Choroid plexus epithelial cell (primary cell): ENCODE measurements at regions not wholly inside any gene's neighbourhood (a gene's known extent, or its start where the extent isn't known, plus 50 kb on each side); places are given as distances from the start of the nearest gene placed in this dataset.

ENCODE experiments used
- DNase-seq: peaks from one replicate; pipeline ENCODE4 v3.0.0-alpha.2; 2010; ENCODE audit warnings: low read depth
- H3K4me3 ChIP-seq: 2 replicates; pipeline ENCODE4 v1.5.1; 2011; ENCODE audit warnings: low read depth, mild to moderate bottlenecking, control low read depth, low read length, moderate library complexity
- CTCF ChIP-seq: conservative IDR thresholded peaks from 2 replicates; pipeline ENCODE4 v1.5.1; 2011; ENCODE audit warnings: low read depth, mild to moderate bottlenecking, control low read depth, inconsistent platforms, low read length, moderate library complexity

GRCh38 chr15:62624547-62625378 lies 417.8 kb upstream of the TPM1 start:
- DNase-seq, result peak; percentile 56
- H3K4me3 ChIP-seq, result no peak overlapping the region
- no peak for TF ChIP-seq CTCF

- H3K4me3 ChIP-seq, result no peak overlapping the region
- no peak for DNase-seq
- no peak for TF ChIP-seq CTCF
Observed at GRCh38 chr15:62625429-62626033, 417.0 kb upstream of the TPM1 start.

GRCh38 chr15:62626903-62627302 lies 415.6 kb upstream of the TPM1 start:
- DNase-seq, result no peak
- no peak overlapping the region for H3K4me3 ChIP-seq
- no peak for TF ChIP-seq CTCF

- no peak for DNase-seq
- no peak overlapping the region for H3K4me3 ChIP-seq
- TF ChIP-seq CTCF, result no peak
Observed at GRCh38 chr15:62631076-62631724, 411.3 kb upstream of the TPM1 start.

GRCh38 chr15:62636823-62637573 lies 405.5 kb upstream of the TPM1 start:
- no peak for TF ChIP-seq CTCF
- no peak for DNase-seq
- H3K4me3 ChIP-seq, result no peak overlapping the region

- TF ChIP-seq CTCF, result no peak
- DNase-seq, result no peak
- no peak overlapping the region for H3K4me3 ChIP-seq
Observed at GRCh38 chr15:62637574-62637897, 405.0 kb upstream of the TPM1 start.
